GM19240 (cell line): ENCODE measurements at regions not wholly inside any gene's neighbourhood (a gene's known extent, or its start where the extent isn't known, plus 50 kb on each side); places are given as distances from the start of the nearest gene placed in this dataset.

Experiments used
- DNase-seq: peaks from one replicate; pipeline ENCODE4 v3.0.0; 2011; ENCODE audit warnings: low spot score; ENCODE audit not compliant: insufficient read length

DNA sequence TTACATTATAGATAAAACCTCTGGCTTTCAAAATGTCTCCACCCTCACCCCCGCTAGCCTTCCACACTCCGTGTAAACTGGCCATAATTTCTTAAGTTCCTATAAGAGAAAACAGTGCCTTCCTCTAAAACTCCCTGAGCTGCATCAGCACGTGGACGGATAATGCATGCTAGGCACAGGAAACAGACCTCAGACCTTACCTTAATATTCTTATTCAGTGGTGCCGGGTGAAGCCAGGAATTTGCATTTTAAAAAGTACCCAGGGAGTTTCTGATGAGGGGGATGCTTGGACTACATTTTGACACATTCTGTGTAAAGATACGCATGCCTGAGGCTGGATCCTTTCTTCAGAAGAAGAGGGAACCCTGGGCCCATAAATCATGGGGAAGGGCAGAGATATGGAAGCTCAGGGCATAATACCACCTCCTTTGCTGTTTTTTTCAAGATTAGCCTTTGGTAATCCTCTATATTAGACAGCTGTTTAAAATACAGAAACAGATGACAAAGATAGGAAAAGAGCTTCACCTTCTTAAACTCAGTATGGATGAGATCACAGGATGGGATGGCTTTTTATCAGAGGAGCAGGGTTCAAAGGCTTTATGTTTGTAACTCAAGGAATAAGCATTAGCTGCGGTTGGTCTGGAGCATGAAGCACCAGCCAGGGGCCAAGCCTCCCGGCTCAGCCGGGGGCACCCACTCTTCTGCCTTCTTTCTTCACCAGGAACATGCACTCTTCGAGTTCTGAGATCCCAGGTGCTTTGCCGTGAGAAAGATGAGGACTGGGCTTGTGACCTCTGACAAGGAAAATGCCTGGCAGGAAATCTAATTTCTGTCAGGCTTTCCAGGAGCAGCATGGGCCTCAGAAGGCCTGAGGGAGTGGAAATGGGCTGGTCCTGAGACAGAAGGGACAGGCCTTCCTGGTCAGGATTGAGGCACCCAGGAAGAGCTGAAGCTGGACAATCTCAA, 218.1 kb upstream of the SOX4 start:
- no peak for DNase-seq

DNA sequence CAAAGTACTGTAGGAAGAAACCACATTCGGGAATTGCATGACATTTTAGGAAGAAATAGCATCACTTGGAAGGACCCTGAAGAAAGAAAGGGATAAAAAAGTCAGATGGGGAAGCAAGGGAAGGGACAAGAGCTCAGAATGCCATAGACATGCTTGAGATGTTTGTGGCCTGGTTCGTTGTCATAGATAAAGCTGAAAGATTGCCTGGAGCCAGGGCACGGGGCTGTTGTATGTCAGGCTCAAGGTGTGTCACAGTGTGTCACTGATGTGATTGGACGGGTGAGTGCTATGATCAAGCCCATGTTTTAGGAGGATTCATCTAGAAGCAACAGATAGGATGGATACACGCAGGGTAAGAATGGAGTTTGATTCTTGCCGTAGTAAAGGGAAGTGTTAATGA, 216.2 kb upstream of the SOX4 start:
- no peak for DNase-seq

DNA sequence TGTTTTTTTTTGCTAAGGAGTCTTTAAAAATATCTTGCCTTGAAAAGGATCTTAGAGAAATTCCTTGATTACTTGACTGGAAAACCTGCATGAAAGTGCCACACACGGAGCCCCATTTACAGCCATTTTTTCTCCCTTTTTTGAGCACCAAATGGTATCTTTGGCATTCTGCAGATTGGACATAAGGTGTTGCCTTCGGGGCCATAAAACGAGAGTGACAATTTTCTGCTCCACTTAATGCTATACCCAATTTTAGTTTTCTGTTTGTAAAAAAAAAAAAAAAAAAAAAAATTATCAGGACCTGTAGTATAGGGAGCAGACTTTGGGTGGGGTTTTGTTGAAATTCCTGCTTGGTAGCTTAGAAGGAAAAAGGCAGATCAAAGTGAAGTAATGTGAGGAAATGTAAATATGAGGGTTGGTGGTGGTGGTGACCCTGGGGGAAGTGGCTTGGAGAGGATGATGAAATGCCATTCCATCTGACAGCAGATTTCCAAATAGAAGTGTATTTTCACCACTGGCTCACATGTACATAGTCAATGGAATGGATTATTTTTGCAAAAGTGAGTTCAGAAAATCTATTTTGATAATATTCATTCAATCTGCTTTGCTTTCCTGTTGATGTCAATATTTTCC, 212.1 kb upstream of the SOX4 start:
- DNase-seq = no peak

DNA sequence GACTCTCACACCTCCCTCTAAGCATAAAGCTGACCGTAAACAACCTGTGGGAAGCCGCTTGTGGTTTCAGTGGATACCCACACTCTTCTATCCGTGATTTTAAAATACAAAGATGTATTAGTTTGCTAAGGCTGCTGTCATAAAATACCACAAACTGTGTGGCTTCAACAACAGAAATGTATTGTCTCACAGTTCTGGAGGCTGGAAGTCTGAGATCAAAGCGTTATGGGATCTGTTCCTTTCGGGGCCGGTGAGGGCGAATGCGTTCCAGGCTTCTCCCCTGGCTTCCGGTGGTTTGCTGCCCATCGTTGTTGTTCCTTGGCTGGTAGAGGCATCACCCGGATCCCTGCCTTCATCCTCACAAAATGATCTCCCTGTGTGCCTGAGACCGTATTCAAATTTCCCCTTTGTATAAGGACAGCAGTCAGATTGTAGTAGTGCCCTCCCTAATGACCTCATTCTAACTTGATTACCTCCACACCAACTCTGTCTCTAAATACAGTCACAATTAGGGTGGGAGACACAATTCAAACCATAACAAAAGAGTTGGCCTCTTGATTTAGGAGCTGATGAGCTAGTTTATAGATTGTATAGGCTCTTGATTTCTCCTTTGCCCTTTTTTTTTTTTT, 210.6 kb upstream of the SOX4 start:
- DNase-seq = no peak

DNA sequence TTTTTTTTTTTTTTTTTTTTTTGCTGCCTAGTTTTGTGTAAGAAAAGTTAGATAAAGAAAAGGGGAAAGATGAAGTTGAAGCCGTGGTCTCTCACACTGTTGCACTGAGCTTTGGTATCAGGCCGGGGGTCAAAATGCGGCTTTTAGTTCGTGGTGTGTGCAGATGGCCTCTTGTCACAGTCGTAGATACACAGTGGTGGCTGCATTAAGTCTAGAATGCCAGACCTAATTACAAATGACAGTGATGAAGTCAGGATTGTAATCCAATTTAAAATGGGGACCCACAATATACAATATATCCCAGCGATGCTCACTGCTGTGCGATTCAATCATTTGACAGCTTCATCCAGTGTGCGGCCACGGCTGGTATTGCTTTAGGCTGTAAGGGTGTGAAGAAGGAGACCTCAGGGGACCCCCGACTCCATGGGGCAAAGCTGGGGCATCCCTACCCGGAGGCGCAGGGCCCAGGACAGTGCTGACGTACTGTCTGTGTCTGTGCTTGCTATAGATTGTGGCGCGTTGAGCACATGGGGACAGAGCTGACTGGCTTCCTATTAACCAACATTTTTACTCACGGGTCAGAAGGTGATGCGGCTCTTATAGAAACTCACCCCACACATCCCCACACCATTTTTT, 210.0 kb upstream of the SOX4 start:
- DNase-seq = no peak

DNA sequence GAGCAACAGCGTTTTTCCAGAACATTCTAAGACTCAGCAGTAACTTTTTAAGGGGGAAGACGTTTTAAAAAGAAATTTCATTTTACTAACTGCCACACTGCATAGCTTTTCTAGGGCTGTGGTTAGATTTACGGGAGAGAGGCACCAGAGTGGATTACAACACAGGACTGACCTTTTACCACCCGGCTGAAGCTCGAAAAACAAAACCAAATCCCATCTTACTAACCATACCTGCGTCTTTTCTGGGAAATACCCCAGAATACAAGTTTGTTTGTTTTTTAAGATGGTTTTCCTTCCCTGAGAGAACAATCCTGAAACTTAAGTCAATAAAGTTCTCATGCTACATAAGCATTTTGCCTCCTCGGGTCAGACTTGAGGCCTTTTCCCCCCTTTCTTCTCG, 209.3 kb upstream of the SOX4 start:
- DNase-seq = no peak

DNA sequence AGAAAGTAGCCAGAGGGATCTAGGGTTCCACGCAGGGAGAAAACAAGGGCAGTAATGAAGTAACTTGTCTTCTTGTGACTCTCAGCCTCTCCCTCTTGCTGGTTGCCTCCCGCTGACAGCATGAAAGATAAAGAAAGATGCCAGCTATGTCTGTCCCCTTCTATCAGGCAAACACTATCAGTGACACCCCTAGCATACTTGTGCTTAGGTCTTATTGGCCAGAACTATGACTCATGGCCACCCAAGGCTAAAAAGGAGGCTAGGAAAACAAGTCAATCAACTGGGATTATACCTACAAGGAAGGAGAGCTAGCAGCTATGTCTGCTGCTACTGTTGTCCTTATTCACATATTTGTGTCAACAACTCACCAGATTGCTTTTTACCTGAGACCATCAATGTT, 206.8 kb upstream of the SOX4 start:
- no peak for DNase-seq

DNA sequence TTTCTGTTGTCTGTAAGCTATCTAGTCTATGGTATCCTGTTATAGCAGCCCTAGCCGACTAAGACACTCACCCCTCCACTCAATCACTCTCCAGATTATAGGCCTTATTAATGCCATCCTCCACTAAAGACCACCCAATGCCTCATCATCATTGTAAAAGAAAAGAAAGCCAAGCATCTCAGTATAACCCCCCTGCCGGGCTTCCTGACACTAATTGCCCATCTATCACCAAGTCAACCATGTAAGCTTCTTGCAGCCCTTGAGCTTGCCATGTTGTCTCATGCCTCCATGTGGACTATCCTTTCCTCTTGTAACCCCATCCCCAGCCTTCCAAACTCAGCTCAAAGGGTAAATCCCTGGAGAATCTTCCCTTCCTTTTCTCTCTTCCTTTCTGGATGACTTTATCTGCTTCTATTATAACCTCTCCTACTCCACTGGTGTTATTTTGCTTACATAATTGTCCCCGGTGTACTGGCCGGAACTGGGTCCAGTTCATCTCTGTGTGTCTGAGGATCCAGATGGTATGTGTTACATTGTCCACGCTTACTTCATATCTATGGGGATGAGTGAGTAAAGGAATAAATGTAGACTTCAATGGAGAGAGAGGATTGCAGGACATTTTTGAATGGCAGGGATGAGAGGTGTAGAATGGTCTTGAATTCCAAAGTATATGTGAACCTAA, 202.9 kb upstream of the SOX4 start:
- no peak for DNase-seq

DNA sequence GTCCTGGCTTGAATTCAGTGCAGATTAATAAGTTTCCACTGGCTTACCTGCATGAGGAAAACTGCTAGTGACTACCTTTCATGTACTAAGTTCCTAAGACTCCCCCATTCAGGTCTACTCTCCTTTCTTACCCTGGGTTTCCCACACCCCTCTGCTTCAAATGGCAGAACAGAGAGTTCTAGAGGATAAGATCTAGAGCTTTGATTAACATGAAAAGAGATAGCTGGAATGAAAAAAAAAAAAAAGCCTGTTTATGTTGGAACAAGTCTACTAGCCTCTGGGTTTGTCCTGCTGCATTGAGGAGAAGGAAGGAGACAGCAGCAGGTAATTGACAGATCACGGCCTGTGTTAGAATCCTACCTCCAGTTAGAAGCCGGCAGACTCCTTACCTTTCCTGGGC, 201.4 kb upstream of the SOX4 start:
- no peak for DNase-seq

DNA sequence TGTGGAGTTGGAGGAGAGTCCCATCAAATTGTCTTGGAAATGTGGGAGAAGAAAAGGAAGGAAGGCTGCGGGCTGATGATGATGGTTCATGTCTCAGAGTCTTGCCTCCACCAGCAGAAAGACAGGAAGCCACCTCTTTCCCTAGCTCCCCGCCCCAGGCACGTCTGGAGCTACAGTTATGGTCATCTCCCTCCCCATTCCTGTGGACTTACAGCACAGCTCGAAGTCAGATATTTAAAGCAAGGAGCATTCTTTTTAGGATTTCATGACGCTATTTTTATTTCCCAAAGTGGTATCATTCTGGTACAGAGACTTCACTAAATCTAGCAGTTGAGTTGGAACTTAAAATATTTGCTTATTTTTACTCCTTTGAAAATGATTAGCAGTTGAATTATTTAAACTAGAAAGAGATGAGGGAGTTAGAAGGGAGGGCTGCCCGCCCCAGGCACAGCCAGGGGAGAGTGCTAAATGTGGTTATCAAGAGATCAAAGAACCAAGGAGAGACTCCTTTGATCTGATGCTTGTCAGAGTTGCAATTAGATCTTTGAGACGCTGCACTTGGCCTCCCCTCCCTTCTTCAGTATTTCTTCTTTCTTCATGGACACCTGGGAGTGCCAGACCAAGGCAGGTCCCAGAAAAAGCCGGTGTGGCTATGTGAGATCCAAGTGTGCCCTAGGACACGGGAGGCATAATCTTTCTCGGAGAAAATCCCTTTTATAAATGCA, 199.9 kb upstream of the SOX4 start:
- DNase-seq = no peak

DNA sequence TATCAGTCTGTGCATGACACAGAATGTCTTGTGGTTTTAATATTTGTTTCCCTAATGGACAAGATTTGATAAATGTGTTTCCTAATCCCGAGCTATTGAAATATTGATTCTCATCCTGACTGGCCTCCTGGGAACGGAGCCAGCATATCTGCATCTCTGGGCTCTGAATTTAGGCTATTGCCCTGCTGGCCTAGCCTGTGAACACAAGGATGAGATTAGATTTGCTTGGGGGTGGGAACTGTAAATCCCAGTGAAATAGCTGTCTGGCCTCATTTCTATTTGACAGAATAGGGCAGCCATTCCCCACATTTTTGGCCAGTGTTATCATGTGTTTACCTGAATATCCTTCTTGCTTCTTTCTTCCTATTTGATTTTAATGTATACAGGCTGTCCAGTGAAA, 198.4 kb upstream of the SOX4 start:
- DNase-seq = no peak

DNA sequence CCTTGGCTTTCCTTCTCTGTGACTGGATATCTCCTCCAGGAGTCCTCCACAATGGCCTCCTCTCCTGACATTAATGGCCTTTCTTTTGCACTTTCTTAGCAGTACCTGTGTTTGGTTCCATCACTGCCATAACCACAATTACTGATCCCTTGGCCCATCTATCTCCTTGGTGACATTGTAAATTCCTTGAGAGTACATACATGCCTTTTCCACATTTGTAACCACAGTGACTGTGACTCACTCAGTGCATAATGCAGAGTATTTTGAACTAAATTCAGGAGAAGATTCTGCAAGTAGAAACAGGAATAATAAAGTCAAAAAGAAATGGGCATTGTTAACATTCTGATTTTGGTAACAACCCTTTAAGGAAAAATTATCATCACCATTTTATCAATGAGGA, 197.2 kb upstream of the SOX4 start:
- no peak for DNase-seq

DNA sequence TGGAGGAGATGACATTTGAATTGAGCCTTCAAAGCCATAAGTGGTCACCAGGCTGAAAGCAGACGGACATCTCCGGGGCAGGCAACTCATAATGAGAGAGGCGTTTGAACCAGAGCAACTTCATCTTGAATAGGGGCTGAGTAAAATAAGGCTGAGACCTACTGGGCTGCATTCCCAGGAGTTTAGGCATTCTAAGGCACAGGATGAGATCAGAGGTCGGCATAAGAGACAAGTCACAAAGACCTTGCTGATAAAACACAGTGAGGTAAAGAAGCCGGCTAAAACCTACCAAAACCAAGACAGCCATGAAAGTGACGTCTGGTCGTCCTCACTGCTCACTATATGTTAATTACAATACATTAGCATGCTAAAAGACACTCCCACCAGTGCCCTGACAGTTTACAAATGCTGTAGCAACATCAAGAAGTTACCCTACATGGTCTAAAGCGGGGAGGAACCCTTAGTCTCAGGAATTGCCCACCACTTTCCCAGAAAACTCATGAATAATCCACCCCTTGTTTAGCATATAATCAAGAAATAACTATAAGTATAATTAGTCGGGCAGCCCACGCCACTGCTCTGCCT, 194.7 kb upstream of the SOX4 start:
- DNase-seq = no peak

DNA sequence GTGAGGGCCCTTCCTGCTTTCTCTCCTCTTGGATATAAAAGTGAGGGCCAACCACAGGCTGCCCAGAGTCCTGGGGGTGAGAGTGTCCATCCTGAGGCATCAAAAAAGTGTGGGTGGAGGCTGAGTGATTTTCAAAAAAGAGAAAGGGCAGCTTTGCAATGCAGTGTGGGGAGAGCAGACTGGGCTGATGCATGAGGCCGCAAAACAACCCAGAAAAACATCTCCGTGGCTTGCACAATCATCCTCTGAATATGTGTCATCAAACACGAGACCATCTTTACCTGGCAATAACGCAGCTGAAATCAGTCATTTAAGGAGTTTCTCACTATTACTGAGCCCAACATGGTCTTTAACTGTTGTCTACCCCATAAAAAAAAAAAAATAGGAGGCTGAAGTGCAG, 191.2 kb upstream of the SOX4 start:
- no peak for DNase-seq

DNA sequence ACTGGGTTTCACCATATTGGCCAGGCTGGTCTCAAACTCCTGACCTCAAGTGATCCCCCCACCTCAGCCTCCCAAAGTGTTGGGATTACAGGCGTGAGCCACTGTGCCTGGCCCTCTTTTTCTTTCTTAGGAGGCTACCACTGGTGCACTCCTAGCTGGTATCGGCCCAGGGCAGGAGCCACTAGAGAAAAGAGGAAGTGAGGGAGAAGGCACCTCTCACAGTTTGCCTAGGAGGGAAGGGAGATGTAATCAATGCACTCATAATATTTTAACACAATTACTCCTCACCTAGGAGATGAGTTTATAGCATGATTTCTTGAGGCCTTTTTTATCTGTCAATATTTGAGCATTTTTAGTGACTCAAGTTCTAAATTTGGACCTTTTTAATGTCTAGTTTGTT, 189.0 kb upstream of the SOX4 start:
- no peak for DNase-seq

DNA sequence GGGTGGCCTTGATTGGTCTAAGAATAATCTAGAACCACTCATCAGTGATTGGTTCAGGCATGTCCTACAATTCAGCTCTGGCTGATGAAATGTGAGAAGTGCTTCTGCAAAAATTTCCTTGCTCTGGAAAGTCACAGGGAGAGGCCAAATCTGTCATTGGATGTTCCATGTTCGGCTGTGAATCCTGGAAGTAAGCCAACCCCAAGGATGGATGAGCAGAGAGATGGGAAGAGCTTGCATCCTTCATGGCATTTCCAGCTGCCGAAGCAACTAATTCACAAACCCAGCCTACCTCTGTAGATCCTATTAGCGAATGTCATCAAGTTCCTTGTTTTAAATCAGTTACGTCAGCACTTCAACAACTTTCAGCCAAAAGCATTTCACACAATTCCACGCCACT, 187.2 kb upstream of the SOX4 start:
- DNase-seq = no peak

DNA sequence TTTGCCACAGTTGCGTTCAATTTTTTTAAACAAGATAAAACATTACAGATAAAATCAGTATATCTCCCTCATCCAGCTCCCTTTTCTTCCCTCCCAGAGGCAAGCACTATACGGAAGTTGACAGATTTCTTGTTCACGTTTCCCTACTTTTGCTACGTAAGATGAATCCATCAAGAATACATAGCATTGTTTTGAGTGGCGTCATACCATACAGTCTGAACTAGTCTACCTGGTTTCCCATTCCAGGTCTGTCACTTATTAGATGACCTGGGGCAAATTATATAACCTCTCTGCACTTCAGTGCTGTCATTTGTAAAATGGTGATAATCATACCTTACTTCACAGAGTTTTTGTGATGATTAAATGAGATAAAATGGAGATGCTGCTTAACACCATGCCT, 184.3 kb upstream of the SOX4 start:
- no peak for DNase-seq

DNA sequence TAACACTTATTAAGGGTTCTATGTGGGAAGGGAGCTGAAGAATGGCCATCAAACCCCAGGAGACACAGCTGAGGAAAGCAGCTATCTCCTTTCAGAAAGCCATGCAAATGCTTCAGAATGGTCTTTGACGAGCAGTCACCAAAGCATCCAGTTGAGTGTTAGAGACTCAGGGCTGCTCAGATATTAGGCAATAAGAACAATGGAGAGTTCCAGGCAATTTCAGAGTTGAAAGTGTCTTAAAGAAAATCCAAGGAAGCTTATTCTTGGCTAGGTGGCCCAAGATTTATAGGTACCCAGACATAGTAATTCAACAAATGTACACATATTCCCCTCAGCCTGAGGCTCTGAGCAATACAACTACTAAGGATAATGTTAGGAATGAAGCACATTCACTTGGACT, 180.1 kb upstream of the SOX4 start:
- DNase-seq = no peak

DNA sequence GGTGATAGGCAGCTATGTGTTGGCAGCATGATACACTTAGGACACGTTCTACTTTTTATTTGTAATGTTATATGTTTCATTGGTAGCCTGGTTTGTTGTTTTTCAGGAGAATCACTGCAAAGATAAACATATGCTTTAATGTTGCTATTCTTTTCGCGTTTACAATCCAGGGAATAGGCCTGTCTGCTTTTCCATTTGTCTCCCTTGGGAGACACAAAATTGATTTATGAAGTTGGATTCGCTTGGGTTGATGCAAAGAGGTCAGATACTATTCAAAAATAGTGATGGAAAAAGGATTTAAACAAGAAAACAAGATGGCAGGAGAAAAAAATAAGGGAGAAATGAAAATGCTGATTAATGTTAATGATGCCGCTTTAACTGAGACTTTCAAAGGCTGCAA, 179.5 kb upstream of the SOX4 start:
- no peak for DNase-seq

DNA sequence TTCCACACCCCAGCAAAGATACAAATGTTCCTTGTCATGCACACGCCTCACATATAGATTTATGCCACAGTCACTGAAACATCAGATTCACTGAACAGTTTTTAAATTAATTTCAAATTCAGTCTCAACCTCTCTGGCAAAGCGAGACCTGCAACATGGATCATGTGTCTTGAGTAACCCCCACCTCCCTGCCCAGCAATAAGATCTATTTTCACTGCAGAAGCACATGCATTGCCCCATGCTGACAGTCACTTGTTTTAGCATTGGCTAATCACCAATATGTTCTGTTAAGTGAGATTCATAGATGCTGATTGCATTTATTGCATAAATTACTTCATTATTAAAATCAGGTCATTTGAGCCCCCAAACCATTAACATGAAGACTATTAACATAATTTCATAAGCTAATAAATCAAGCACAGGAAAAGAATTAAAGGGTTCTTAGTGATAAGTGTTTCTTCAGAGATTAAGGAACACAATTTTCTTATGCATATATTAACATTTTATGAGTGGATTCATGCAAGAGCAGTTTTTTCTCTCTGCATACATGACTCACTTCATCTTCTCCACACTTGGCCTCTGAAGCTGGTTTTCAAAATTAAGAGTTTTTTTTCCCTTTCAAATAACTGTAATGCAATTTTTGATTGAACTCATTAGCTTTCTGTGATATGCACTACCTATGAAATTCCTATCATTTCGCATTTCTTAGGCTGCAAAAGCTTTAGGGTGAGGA, 173.2 kb upstream of the SOX4 start:
- DNase-seq = no peak
